GM18505 (cell line): ENCODE measurements at regions not wholly inside any gene's neighbourhood (a gene's known extent, or its start where the extent isn't known, plus 50 kb on each side); places are given as distances from the start of the nearest gene placed in this dataset.

Source experiments
- ATAC-seq: cut with Tn5 transposase; IDR thresholded peaks from one replicate; pipeline ENCODE4 v1.9.1; 2021; ENCODE audit not compliant: unreplicated experiment
- POLR2A ChIP-seq: IDR thresholded peaks from 4 replicates; pipeline ENCODE4 v1.6.1; 2011; ENCODE audit warnings: borderline replicate concordance; ENCODE audit not compliant: insufficient read depth, insufficient read length; ENCODE audit errors: extremely low read depth

- no peak for TF ChIP-seq POLR2A
- no peak for ATAC-seq
Observed at GRCh38 chr2:2516386-2516785, 185.3 kb upstream of the MYT1L start.

- no peak for ATAC-seq
- no peak for TF ChIP-seq POLR2A
Observed at GRCh38 chr2:2512931-2513330, 181.9 kb upstream of the MYT1L start.

GRCh38 chr2:2507417-2507997 lies 176.4 kb upstream of the MYT1L start:
- TF ChIP-seq POLR2A, result no peak
- no peak for ATAC-seq

DNA sequence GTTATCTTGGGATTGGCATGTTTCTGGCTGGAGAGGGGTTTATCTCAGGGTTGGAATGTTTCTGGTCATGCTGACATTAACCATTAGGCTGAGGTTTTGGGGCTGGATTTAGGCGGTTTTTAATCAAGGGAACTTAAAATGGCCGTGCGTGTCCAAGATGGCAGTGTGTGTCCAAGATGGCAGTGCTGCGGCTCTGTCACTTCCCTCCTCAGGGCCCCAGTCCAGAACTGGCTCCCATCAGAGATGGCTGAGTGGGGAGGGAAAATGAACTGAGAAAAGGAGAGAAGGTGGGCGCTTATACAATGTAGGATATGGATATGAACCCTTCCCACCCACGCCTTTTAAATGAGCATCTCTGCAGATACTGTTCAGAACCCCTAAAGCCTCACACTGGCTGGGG lies 175.5 kb upstream of the MYT1L start:
- TF ChIP-seq POLR2A, result no peak
- ATAC-seq, result no peak

- ATAC-seq, result no peak
- TF ChIP-seq POLR2A, result no peak
Observed at GRCh38 chr2:2505604-2506003, 174.5 kb upstream of the MYT1L start.

DNA sequence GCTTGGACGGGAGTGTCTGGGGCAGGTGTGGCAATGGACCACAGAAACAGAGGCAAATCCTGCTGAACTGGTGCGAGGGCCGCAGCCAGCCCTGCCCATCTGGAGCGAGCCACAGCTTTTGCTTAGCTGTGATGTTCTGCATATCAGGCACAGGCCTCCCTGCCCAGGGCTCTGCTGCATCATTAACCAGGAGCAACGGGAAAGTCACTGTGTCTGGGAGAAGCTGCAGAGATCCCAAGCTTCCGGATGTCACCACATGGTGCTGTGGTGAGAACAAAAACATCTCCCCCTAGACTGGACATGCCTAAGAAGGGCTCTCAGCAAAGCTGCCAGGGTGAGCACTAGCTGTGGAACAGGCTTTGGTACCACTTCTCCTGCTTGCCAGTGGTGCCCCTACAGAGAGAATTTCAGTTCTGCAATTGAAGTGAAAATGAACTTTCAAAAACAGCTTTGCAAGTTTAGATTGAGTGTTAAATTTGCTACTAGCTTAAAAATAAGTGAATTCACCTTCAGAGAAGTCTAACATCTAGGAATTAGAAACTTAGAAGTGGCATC lies 172.9 kb upstream of the MYT1L start:
- no peak for TF ChIP-seq POLR2A
- no peak for ATAC-seq

DNA sequence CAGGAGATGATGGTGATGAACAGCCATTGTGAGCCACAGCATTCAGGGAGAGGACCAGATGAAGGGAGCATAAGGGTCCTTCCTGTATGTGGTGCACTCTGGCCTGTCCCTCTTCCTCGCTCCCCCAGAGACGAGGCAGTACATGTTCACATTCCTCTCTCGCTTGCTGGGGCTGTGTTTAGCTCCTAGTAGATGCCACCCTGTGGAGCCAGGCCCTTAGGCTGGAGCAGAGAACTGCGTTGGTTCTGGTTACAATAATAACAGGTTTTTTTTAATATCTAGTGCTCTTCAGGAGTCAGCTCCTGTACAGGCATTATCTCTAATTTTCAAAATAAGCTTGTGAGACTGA lies 171.1 kb upstream of the MYT1L start:
- no peak for TF ChIP-seq POLR2A
- no peak for ATAC-seq

DNA sequence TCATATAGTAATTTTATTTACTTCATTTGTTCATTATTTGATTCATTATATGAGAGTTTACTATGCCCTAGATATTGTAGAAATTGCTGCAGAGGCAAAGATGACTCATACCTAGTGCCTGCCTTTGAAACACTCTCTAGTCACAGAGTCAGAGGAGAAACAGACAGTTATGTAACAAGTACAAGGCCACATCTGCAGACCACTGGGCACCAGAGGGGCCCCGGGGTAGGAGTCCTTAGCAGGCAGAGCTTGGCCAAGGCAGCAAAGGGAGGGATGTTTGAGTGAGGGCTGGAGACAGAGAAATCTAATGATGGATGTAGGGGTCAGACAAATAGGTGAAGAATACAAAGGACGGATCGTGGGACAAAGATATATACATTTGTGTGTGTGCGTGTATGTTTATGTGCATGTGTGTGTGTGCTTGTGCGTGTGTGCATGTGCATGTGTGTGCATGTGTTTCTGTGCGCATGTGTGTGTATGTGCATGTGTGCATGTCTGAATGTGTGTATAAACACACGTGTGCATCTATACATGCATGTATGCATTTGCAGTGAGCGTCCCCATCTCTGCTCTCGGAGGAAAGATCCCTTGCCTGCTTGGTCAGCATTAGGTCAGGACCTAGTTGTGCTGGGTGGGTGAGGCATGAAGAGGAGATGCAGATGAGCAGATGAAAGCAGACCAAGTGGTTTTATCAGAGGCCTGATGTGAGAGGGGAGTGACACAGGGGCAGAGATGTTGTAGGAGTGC lies 170.6 kb upstream of the MYT1L start:
- ATAC-seq, result no peak
- no peak for TF ChIP-seq POLR2A

DNA sequence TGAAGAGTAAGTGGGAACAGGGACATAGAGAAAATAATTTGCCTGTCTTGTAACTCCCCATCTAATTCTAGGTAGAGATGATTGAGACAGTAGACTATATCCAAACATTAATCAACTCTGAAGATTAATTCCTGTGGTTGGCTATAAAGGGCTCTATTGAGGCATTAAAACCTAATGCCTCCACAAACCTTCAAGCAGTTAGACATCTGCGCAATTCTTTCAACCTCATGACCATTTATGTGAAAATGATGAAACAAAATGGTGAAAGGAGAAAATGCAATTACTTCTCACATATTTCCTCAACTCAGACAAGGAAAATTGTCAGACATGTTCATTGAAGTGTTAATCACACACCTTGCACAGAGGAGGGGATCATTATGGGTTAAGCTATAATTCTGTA lies 164.5 kb upstream of the MYT1L start:
- TF ChIP-seq POLR2A, result no peak

GRCh38 chr2:2493496-2493895 lies 162.4 kb upstream of the MYT1L start:
- no peak for TF ChIP-seq POLR2A
- no peak for ATAC-seq

More for the DNA sequence above, 164.5 kb upstream of the MYT1L start:
- no peak for ATAC-seq

GRCh38 chr2:2492800-2493199 lies 161.7 kb upstream of the MYT1L start:
- no peak for ATAC-seq
- TF ChIP-seq POLR2A, result no peak

DNA sequence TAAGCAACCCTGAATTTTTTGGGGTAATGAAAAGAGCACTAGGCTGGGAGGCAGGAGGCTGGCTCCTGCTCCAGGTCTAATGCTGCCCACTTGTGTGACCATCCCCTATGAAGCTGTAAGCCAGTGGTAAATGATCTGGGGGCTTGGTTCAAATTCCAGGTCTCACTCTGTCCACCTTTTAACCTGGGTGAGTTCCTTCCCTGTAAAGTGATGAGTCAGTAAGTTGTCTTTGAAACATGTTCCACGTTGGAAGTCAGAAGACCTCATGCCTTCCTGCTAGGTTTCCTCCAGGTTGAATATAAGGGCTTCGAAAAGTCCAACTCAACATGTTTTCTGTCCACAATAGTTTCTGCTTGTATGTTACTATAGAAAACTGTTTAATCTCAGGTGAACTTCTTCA lies 160.9 kb upstream of the MYT1L start:
- TF ChIP-seq POLR2A, result no peak
- no peak for ATAC-seq

- no peak for ATAC-seq
- no peak for TF ChIP-seq POLR2A
Observed at GRCh38 chr2:2484301-2484700, 153.2 kb upstream of the MYT1L start.

DNA sequence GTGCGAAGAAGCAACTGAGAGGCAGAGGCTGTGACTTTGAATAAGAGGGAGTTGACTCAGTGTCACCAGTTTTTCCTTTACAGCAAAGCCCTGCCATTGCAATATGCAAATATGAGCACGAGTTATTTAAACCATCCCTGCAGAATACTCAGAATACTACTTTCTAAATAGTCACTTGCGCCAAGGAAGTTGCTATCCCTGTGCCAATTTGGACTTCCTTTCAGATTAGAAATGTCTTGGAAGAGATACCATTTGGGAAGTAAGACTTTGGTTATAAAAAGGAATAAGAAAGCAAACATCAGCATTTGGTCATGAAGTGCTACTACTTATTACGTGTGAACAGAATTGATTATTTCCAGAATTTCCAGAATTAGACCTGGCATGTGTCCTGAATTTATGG lies 151.8 kb upstream of the MYT1L start:
- no peak for ATAC-seq
- TF ChIP-seq POLR2A, result no peak
